GM23338 (cell line): ENCODE measurements at regions not wholly inside any gene's neighbourhood (a gene's known extent, or its start where the extent isn't known, plus 50 kb on each side); places are given as distances from the start of the nearest gene placed in this dataset.

Source experiments
- ATAC-seq: fragments of 200-7000 bp; cut with Tn5 transposase; 3 replicates; pipeline ENCODE4 v1.9.1; 2020
- DNase-seq: peaks from one replicate; pipeline ENCODE4 v3.0.0-alpha.2; 2015; ENCODE audit warnings: low spot score
- H2AFZ ChIP-seq: fragments of 200-600 bp; sonication (generic); 2 replicates; pipeline ENCODE4 v1.8.0; 2016; ENCODE audit warnings: antibody characterized with exemption, mild to moderate bottlenecking, moderate library complexity
- H3F3A ChIP-seq: fragments of 200-600 bp; sonication (generic); replicated peaks from 2 replicates; pipeline ENCODE4 v1.8.0; 2017; ENCODE audit warnings: antibody characterized with exemption, mixed run types, low read depth
- H3K27ac ChIP-seq: fragments of 200-600 bp; sonication (generic); 2 replicates; pipeline ENCODE4 v1.6.1; 2016; ENCODE audit warnings: low read depth
- H3K27me3 ChIP-seq: fragments of 200-600 bp; sonication (generic); 2 replicates; pipeline ENCODE4 v1.8.0; 2016; ENCODE audit warnings: mild to moderate bottlenecking, mixed run types, moderate library complexity; ENCODE audit not compliant: insufficient read depth
- H3K36me3 ChIP-seq: fragments of 200-600 bp; sonication (generic); 2 replicates; pipeline ENCODE4 v1.8.0; 2016; ENCODE audit warnings: mild to moderate bottlenecking; ENCODE audit not compliant: insufficient read depth
- H3K4me1 ChIP-seq: fragments of 200-600 bp; sonication (generic); 2 replicates; pipeline ENCODE4 v1.8.0; 2016; ENCODE audit warnings: mild to moderate bottlenecking, moderate library complexity; ENCODE audit not compliant: insufficient read depth
- H3K4me2 ChIP-seq: fragments of 200-600 bp; sonication (generic); 2 replicates; pipeline ENCODE4 v1.7.1; 2017; ENCODE audit warnings: mixed run types
- H3K4me3 ChIP-seq: fragments of 200-600 bp; sonication (generic); 2 replicates; pipeline ENCODE4 v1.6.1; 2016; ENCODE audit warnings: mixed run types
- H3K79me2 ChIP-seq: fragments of 200-600 bp; sonication (generic); replicated peaks from 2 replicates; pipeline ENCODE4 v1.8.0; 2017; ENCODE audit warnings: mild to moderate bottlenecking; ENCODE audit not compliant: insufficient read depth
- H3K9me2 ChIP-seq: fragments of 200-600 bp; sonication (generic); 2 replicates; pipeline ENCODE4 v1.8.0; 2017; ENCODE audit not compliant: insufficient read depth
- H4K20me1 ChIP-seq: fragments of 200-600 bp; sonication (generic); replicated peaks from 2 replicates; pipeline ENCODE4 v1.8.0; 2017; ENCODE audit warnings: mild to moderate bottlenecking; ENCODE audit not compliant: insufficient read depth
- H3K27ac Mint-ChIP-seq: 2 replicates; pipeline ENCODE4 v1.8.0; 2020; ENCODE audit warnings: inconsistent platforms, mild to moderate bottlenecking, moderate library complexity, mixed read lengths
- H3K27me3 Mint-ChIP-seq: 3 replicates; pipeline ENCODE4 v1.8.0; 2022; ENCODE audit warnings: low read depth, mild to moderate bottlenecking, moderate library complexity, mixed read lengths, inconsistent platforms; ENCODE audit not compliant: insufficient read depth, poor library complexity
- H3K36me3 Mint-ChIP-seq: 3 replicates; pipeline ENCODE4 v1.8.0; 2021; ENCODE audit warnings: low read depth, mild to moderate bottlenecking, inconsistent platforms, moderate library complexity, mixed read lengths
- H3K4me1 Mint-ChIP-seq: 3 replicates; pipeline ENCODE4 v1.8.0; 2020; ENCODE audit warnings: mild to moderate bottlenecking, inconsistent platforms, mixed read lengths
- H3K4me3 Mint-ChIP-seq: 3 replicates; pipeline ENCODE4 v1.8.0; 2021; ENCODE audit warnings: moderate library complexity, mild to moderate bottlenecking, inconsistent platforms, mixed read lengths
- H3K9me3 Mint-ChIP-seq: 3 replicates; pipeline ENCODE4 v1.8.0; 2020; ENCODE audit warnings: moderate library complexity, mild to moderate bottlenecking, inconsistent platforms, mixed read lengths
- CREB1 ChIP-seq: fragments of 250-450 bp; sonication (Bioruptor Pico); IDR thresholded peaks from 2 replicates; pipeline ENCODE4 v1.5.0; 2020; ENCODE audit warnings: low read depth, mild to moderate bottlenecking, moderate library complexity
- CTCF ChIP-seq, 2 experiments: fragments of 200-600 bp in 1 of 2; sonication (generic) in 1 of 2; conservative IDR thresholded peaks; 2 replicates each; pipeline versions ENCODE4 v1.5.1 to v1.6.1; 2016 to 2017; ENCODE audit warnings: antibody characterized with exemption in 2 of 2, low read depth in 2 of 2, mild to moderate bottlenecking in 2 of 2, moderate library complexity in 1 of 2
- ETS1 ChIP-seq: IDR thresholded peaks from 2 replicates; pipeline ENCODE4 v1.6.1; 2016; ENCODE audit warnings: antibody characterized with exemption
- EZH2phosphoT487 ChIP-seq: fragments of 200-600 bp; sonication (generic); IDR thresholded peaks from one replicate; pipeline ENCODE4 v1.8.1; 2018; ENCODE audit warnings: antibody characterized with exemption; ENCODE audit not compliant: unreplicated experiment
- POLR2AphosphoS5 ChIP-seq: IDR thresholded peaks from 2 replicates; pipeline ENCODE4 v1.6.1; 2016; ENCODE audit warnings: antibody characterized with exemption, low read depth
- STAT1 ChIP-seq: IDR thresholded peaks from one replicate; pipeline ENCODE4 v1.6.1; 2016; ENCODE audit warnings: antibody characterized with exemption; ENCODE audit not compliant: unreplicated experiment
- ZNF331 ChIP-seq: fragments of 250-450 bp; sonication (Bioruptor Pico); IDR thresholded peaks from 2 replicates; pipeline ENCODE4 v1.5.0; 2020; ENCODE audit warnings: low read depth, mild to moderate bottlenecking, moderate library complexity
- ZNF462 ChIP-seq: fragments of 250-450 bp; sonication (Bioruptor Pico); IDR thresholded peaks from 2 replicates; pipeline ENCODE4 v1.5.0; 2020; ENCODE audit warnings: mild to moderate bottlenecking, moderate library complexity

GRCh38 chr12:124637581-124637981 is 70.2 kb upstream of the NCOR2 start:
- no peaks in the 10 kb centered on the region for H3K79me2 ChIP-seq
- ATAC-seq (no peak), DNase-seq (no peak)
- no peak overlapping the region for H3K27ac ChIP-seq
- Mint-ChIP-seq H3K4me1 (peaks cover 16% of the 10 kb centered on the region), H3K27me3 (peaks cover 9% of the 10 kb centered on the region), H3K9me3 (no peaks in the 10 kb centered on the region), H3K36me3 (no peaks in the 10 kb centered on the region), H3K27ac (no peak overlapping the region), H3K4me3 (no peak overlapping the region)
- H3K36me3 ChIP-seq, result no peaks in the 10 kb centered on the region
- H3K4me3 ChIP-seq, result no peak overlapping the region
- H3K9me2 ChIP-seq, result no peaks in the 10 kb centered on the region
- H3K27me3 ChIP-seq, result no peaks in the 10 kb centered on the region
- H3K4me1 ChIP-seq, result peaks cover 6% of the 10 kb centered on the region; the same call in 1 of the 2 replicates
- no peaks in the 10 kb centered on the region for H3F3A ChIP-seq
- no peaks in the 10 kb centered on the region for H4K20me1 ChIP-seq
- TF ChIP-seq STAT1 (no peak), ETS1 (no peak), POLR2AphosphoS5 (no peak), ZNF462 (CRISPR knock-in tag) (no peak), ZNF331 (CRISPR knock-in tag) (no peak)
- no peak overlapping the region for H2AFZ ChIP-seq
- H3K4me2 ChIP-seq, result no peak overlapping the region

GRCh38 chr12:124637163-124637562 is 69.8 kb upstream of the NCOR2 start:
- H3K79me2 ChIP-seq, result no peaks in the 10 kb centered on the region
- H2AFZ ChIP-seq, result no peak overlapping the region
- no peaks in the 10 kb centered on the region for H3F3A ChIP-seq
- H3K4me2 ChIP-seq, result no peak overlapping the region
- Mint-ChIP-seq H3K36me3 (no peaks in the 10 kb centered on the region), H3K27ac (no peak overlapping the region), H3K9me3 (no peaks in the 10 kb centered on the region), H3K27me3 (peaks cover 9% of the 10 kb centered on the region), H3K4me1 (peaks cover 20% of the 10 kb centered on the region), H3K4me3 (no peak overlapping the region)
- H3K9me2 ChIP-seq, result no peaks in the 10 kb centered on the region
- peaks cover 6% of the 10 kb centered on the region; the same call in 1 of the 2 replicates for H3K4me1 ChIP-seq
- H4K20me1 ChIP-seq, result no peaks in the 10 kb centered on the region
- H3K27ac ChIP-seq, result no peak overlapping the region
- no peaks in the 10 kb centered on the region for H3K27me3 ChIP-seq
- H3K4me3 ChIP-seq, result no peak overlapping the region
- ATAC-seq (no peak), DNase-seq (no peak)
- no peaks in the 10 kb centered on the region for H3K36me3 ChIP-seq
- TF ChIP-seq ETS1 (no peak), POLR2AphosphoS5 (no peak), CREB1 (no peak), EZH2phosphoT487 (no peak), CTCF (conservative IDR thresholded peaks at IDR 0.05; ENCODE audit: low read depth in 2 of 2) (no peak), STAT1 (no peak)
